ENCODE measurements at regions not wholly inside any gene's neighbourhood (a gene's known extent, or its start where the extent isn't known, plus 50 kb on each side); places are given as distances from the start of the nearest gene placed in this dataset.

- no CpG with 5 or more reads among the region's 1 CpG for WGBS (ENCODE audit: insufficient coverage)
- Histone ChIP-seq H3K4me2 (replicated peaks; ENCODE audit: extremely low read depth, low read length, poor library complexity, severe bottlenecking) (no peak overlapping the region), H3K4me3 (replicated peaks in 1 of 3; ENCODE audit: low read depth in 2 of 3, low read length in 3 of 3) (no peak overlapping the region), H3K36me3 (replicated peaks in 1 of 2; ENCODE audit: control insufficient read depth in 1 of 2, insufficient read depth in 2 of 2, low read length in 2 of 2) (no peaks in the 10 kb centered on the region), H3K4me1 (ENCODE audit: control insufficient read depth in 1 of 2, insufficient read depth in 2 of 2, low read length in 2 of 2) (no peaks in the 10 kb centered on the region), H3K79me2 (ENCODE audit: insufficient read depth, low read length) (no peaks in the 10 kb centered on the region), H3K27ac (ENCODE audit: low read depth in 1 of 2, low read length in 2 of 2) (no peak overlapping the region), H3K9me3 (replicated peaks in 1 of 2; ENCODE audit: control insufficient read depth in 1 of 2, insufficient read depth in 1 of 2, low read length in 2 of 2) (peaks cover 0 to 4% of the 10 kb centered on the region in 2 donors), H2AFZ (ENCODE audit: insufficient read depth, low read depth, low read length, poor library complexity, severe bottlenecking) (no peak overlapping the region), H3K27me3 (ENCODE audit: control insufficient read depth in 2 of 2, insufficient read depth in 2 of 2, low read length in 2 of 2) (no peaks in the 10 kb centered on the region), H3K9ac (ENCODE audit: insufficient read depth, low read length, poor library complexity, severe bottlenecking) (no peak overlapping the region), H4K20me1 (ENCODE audit: insufficient read depth, low read length) (no peaks in the 10 kb centered on the region)
- Mint-ChIP-seq H3K27me3 (ENCODE audit: low read depth in 3 of 3) (no peaks in the 10 kb centered on the region), H3K4me1 (no peaks in the 10 kb centered on the region), H3K4me3 (no peak overlapping the region), H3K27ac (no peak overlapping the region), H3K36me3 (no peaks in the 10 kb centered on the region), H3K9me3 (peaks cover 0 to 8% (median 3%) of the 10 kb centered on the region in 7 donors)
- no peak for DNase-seq
- intact Hi-C loops (cut with micrococcal nuclease), result no loop called here
- TF ChIP-seq, protein P1, sequence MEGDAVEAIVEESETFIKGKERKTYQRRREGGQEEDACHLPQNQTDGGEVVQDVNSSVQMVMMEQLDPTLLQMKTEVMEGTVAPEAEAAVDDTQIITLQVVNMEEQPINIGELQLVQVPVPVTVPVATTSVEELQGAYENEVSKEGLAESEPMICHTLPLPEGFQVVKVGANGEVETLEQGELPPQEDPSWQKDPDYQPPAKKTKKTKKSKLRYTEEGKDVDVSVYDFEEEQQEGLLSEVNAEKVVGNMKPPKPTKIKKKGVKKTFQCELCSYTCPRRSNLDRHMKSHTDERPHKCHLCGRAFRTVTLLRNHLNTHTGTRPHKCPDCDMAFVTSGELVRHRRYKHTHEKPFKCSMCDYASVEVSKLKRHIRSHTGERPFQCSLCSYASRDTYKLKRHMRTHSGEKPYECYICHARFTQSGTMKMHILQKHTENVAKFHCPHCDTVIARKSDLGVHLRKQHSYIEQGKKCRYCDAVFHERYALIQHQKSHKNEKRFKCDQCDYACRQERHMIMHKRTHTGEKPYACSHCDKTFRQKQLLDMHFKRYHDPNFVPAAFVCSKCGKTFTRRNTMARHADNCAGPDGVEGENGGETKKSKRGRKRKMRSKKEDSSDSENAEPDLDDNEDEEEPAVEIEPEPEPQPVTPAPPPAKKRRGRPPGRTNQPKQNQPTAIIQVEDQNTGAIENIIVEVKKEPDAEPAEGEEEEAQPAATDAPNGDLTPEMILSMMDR (IDR thresholded peaks at IDR 0.05), result no peak
These were observed 213.7 kb downstream of the CCDC59 start for GRCh38 chr12:82144505-82144904.

GRCh38 chr12:82132390-82132789, 225.8 kb downstream of the CCDC59 start:
- Mint-ChIP-seq H3K4me1 (no peaks in the 10 kb centered on the region), H3K27ac (no peak overlapping the region), H3K4me3 (no peak overlapping the region), H3K27me3 (ENCODE audit: low read depth in 3 of 3) (no peaks in the 10 kb centered on the region), H3K9me3 (peaks cover 0 to 8% (median 3%) of the 10 kb centered on the region in 7 donors), H3K36me3 (no peaks in the 10 kb centered on the region)
- TF ChIP-seq, protein P1 (IDR thresholded peaks at IDR 0.05), result no peak
- Histone ChIP-seq H3K36me3 (replicated peaks in 1 of 2; ENCODE audit: control insufficient read depth in 1 of 2, insufficient read depth in 2 of 2, low read length in 2 of 2) (no peaks in the 10 kb centered on the region), H3K4me1 (ENCODE audit: control insufficient read depth in 1 of 2, insufficient read depth in 2 of 2, low read length in 2 of 2) (no peaks in the 10 kb centered on the region), H3K4me3 (replicated peaks in 1 of 3; ENCODE audit: low read depth in 2 of 3, low read length in 3 of 3) (no peak overlapping the region), H2AFZ (ENCODE audit: insufficient read depth, low read depth, low read length, poor library complexity, severe bottlenecking) (no peak overlapping the region), H3K9me3 (replicated peaks in 1 of 2; ENCODE audit: control insufficient read depth in 1 of 2, insufficient read depth in 1 of 2, low read length in 2 of 2) (peaks cover 0 to 4% of the 10 kb centered on the region in 2 donors), H4K20me1 (ENCODE audit: insufficient read depth, low read length) (no peaks in the 10 kb centered on the region), H3K4me2 (replicated peaks; ENCODE audit: extremely low read depth, low read length, poor library complexity, severe bottlenecking) (no peak overlapping the region), H3K27me3 (ENCODE audit: control insufficient read depth in 2 of 2, insufficient read depth in 2 of 2, low read length in 2 of 2) (no peaks in the 10 kb centered on the region), H3K27ac (ENCODE audit: low read depth in 1 of 2, low read length in 2 of 2) (no peak overlapping the region), H3K9ac (ENCODE audit: insufficient read depth, low read length, poor library complexity, severe bottlenecking) (no peak overlapping the region), H3K79me2 (ENCODE audit: insufficient read depth, low read length) (no peaks in the 10 kb centered on the region)
- WGBS (ENCODE audit: insufficient coverage), result no CpG with 5 or more reads among the region's 3 CpGs
- DNase-seq, result no peak
- intact Hi-C loops (cut with micrococcal nuclease), result no loop called here

All from CD14-positive monocyte (primary cell).